Sigmoid colon (tissue), 6 donors: ENCODE measurements at regions not wholly inside any gene's neighbourhood (a gene's known extent, or its start where the extent isn't known, plus 50 kb on each side); places are given as distances from the start of the nearest gene placed in this dataset.

Experiments used
- DNase-seq: peaks from one replicate; pipeline ENCODE4 v3.0.0-alpha.2; 2019
- H3K27ac ChIP-seq, 4 donors: fragments of 200-600 bp; sonication (generic); one replicate each; pipeline ENCODE4 v1.5.1; 2016 to 2019; ENCODE audit warnings: mild to moderate bottlenecking in 1 of 4
- H3K27me3 ChIP-seq, 3 donors: fragments of 200-600 bp; sonication (generic); one replicate each; pipeline ENCODE4 v1.5.1; 2019; ENCODE audit warnings: mild to moderate bottlenecking in 1 of 3
- H3K36me3 ChIP-seq, 4 donors: fragments of 200-600 bp; sonication (generic); one replicate each; pipeline ENCODE4 v1.5.1; 2016 to 2019
- H3K4me1 ChIP-seq, 4 donors: fragments of 200-600 bp; sonication (generic); one replicate each; pipeline ENCODE4 v1.5.1; 2017 to 2019
- H3K4me3 ChIP-seq, 4 donors: fragments of 200-600 bp; sonication (generic); one replicate each; pipeline ENCODE4 v1.5.1; 2017 to 2019; ENCODE audit warnings: mild to moderate bottlenecking in 2 of 4, moderate library complexity in 1 of 4
- H3K9me3 ChIP-seq, 4 donors: fragments of 200-600 bp in 3 of 4; sonication (generic) in 3 of 4; one replicate each; pipeline versions ENCODE4 v1.5.1 to v1.6.1; 2013 to 2019
- CTCF ChIP-seq, 4 experiments: fragments of 450-650 bp in 3 of 4; fragments of 200-600 bp in 1 of 4; IDR thresholded peaks; one replicate each; pipeline ENCODE4 v1.5.1; 2016 to 2019; ENCODE audit warnings: antibody characterized with exemption in 4 of 4, mild to moderate bottlenecking in 3 of 4, moderate library complexity in 2 of 4
- EP300 ChIP-seq, 4 donors: sonication (generic); formaldehyde crosslinking; IDR thresholded peaks; one replicate each; pipeline ENCODE4 v1.6.1; 2017; ENCODE audit warnings: antibody characterized with exemption in 4 of 4
- POLR2A ChIP-seq, 2 donors: fragments of 450-650 bp; IDR thresholded peaks; one replicate each; pipeline ENCODE4 v1.6.1; 2016; ENCODE audit warnings: antibody characterized with exemption in 2 of 2, mild to moderate bottlenecking in 2 of 2, moderate library complexity in 2 of 2
- POLR2AphosphoS5 ChIP-seq, 4 donors: sonication (generic); formaldehyde crosslinking; IDR thresholded peaks; one replicate each; pipeline ENCODE4 v1.6.1; 2017; ENCODE audit warnings: antibody characterized with exemption in 4 of 4
- WGBS, 2 donors: extraction: QIAGEN DNeasy Blood & Tissue Kit; methylation state at CpG; one replicate each; pipeline ENCODE4 v1.1.7; 2013; 5-methylcytosine and 5-hydroxymethylcytosine counted together
- intact Hi-C: fragments of 100-400 bp; cut with DNase I; formaldehyde crosslinking; loops from one replicate; pipeline ENCODE4 v1.15.1; 2023
- donor health status: healthy with polysubstance abuse.
- donor health status: healthy.

GRCh38 chr4:152074573-152074972 is 313.8 kb upstream of the GATB start:
- TF ChIP-seq EP300 (IDR thresholded peaks at IDR 0.05) (no peak), CTCF (IDR thresholded peaks at IDR 0.05) (no peak), POLR2AphosphoS5 (IDR thresholded peaks at IDR 0.05) (no peak), POLR2A (IDR thresholded peaks at IDR 0.05) (no peak)
- 48 to 68% methylated on average over 1 of the region's 1 CpG for WGBS, 2 donors
- H3K27ac ChIP-seq, result no peak overlapping the region

GRCh38 chr4:152074088-152074437 is 313.3 kb upstream of the GATB start:
- no peak for DNase-seq
- TF ChIP-seq POLR2A (IDR thresholded peaks at IDR 0.05) (no peak), CTCF (IDR thresholded peaks at IDR 0.05) (no peak), POLR2AphosphoS5 (IDR thresholded peaks at IDR 0.05) (no peak), EP300 (IDR thresholded peaks at IDR 0.05) (no peak)
- H3K9me3 ChIP-seq, result no peaks in the 10 kb centered on the region
- no peak overlapping the region for H3K27ac ChIP-seq
- WGBS, 2 donors, result 84 to 93% methylated on average over 1 of the region's 1 CpG
- H3K27me3 ChIP-seq, result no peaks in the 10 kb centered on the region
- H3K4me1 ChIP-seq, result no peaks in the 10 kb centered on the region
- intact Hi-C loops, result no loop called here
- H3K4me3 ChIP-seq, result no peak overlapping the region
- H3K36me3 ChIP-seq, result no peaks in the 10 kb centered on the region

More at GRCh38 chr4:152074573-152074972, 313.8 kb upstream of the GATB start:
- H3K36me3 ChIP-seq, result no peaks in the 10 kb centered on the region
- DNase-seq, result no peak
- intact Hi-C loops, result no loop called here
- H3K4me3 ChIP-seq, result no peak overlapping the region
- H3K9me3 ChIP-seq, result no peaks in the 10 kb centered on the region
- H3K4me1 ChIP-seq, result no peaks in the 10 kb centered on the region
- H3K27me3 ChIP-seq, result no peaks in the 10 kb centered on the region

- intact Hi-C loops, result no loop called here
- Histone ChIP-seq H3K9me3 (no peaks in the 10 kb centered on the region), H3K4me3 (no peak overlapping the region), H3K36me3 (no peaks in the 10 kb centered on the region), H3K27ac (no peak overlapping the region), H3K27me3 (no peaks in the 10 kb centered on the region), H3K4me1 (no peaks in the 10 kb centered on the region)
- no peak for TF ChIP-seq POLR2A (IDR thresholded peaks at IDR 0.05)
- TF ChIP-seq EP300 (IDR thresholded peaks at IDR 0.05), result no peak
- TF ChIP-seq CTCF (IDR thresholded peaks at IDR 0.05), result no peak
- TF ChIP-seq POLR2AphosphoS5 (IDR thresholded peaks at IDR 0.05), result no peak
- 74 to 78% methylated on average over 9 of the region's 9 CpGs for WGBS, 2 donors
- DNase-seq, result no peak
Observed at GRCh38 chr4:152073351-152074087, 312.7 kb upstream of the GATB start.

- no peak for DNase-seq
- 86 to 94% methylated on average over 11 of the region's 11 CpGs for WGBS, 2 donors
Observed at GRCh38 chr4:152072906-152073305, 312.1 kb upstream of the GATB start.

More at GRCh38 chr4:152072906-152073305, 312.1 kb upstream of the GATB start:
- no peaks in the 10 kb centered on the region for H3K9me3 ChIP-seq
- H3K4me3 ChIP-seq, result no peak overlapping the region
- intact Hi-C loops, result no loop called here
- no peaks in the 10 kb centered on the region for H3K4me1 ChIP-seq
- H3K36me3 ChIP-seq, result no peaks in the 10 kb centered on the region
- H3K27me3 ChIP-seq, result no peaks in the 10 kb centered on the region
- H3K27ac ChIP-seq, result no peak overlapping the region
- TF ChIP-seq POLR2AphosphoS5 (IDR thresholded peaks at IDR 0.05), result no peak
- no peak for TF ChIP-seq POLR2A (IDR thresholded peaks at IDR 0.05)
- no peak for TF ChIP-seq EP300 (IDR thresholded peaks at IDR 0.05)
- no peak for TF ChIP-seq CTCF (IDR thresholded peaks at IDR 0.05)
